HG02884 (cell line): ENCODE measurements at regions not wholly inside any gene's neighbourhood (a gene's known extent, or its start where the extent isn't known, plus 50 kb on each side); places are given as distances from the start of the nearest gene placed in this dataset.
"Not testable (repeated sequence)": the region's sequence is repeated elsewhere in the genome, so short reads cannot be mapped to it uniquely, and the experiment has no call there.

Experiments
- ATAC-seq: cut with Tn5 transposase; IDR thresholded peaks from one replicate; pipeline ENCODE4 v1.9.1; 2021; ENCODE audit warnings: mild to moderate bottlenecking, moderate library complexity; ENCODE audit not compliant: unreplicated experiment

- ATAC-seq: no peak
Measured at GRCh38 chr7:123324283-123324682, 124.5 kb upstream of the SLC13A1 start.

- ATAC-seq: no peak
Measured at GRCh38 chr7:123323689-123324088, 123.9 kb upstream of the SLC13A1 start.

- not testable (repeated sequence) for ATAC-seq
Measured at GRCh38 chr7:123321578-123321977, 121.8 kb upstream of the SLC13A1 start.

- no peak for ATAC-seq
Measured at GRCh38 chr7:123319911-123320310, 120.1 kb upstream of the SLC13A1 start.

- peak; percentile 48 for ATAC-seq
Measured at GRCh38 chr7:123314886-123315285, 115.1 kb upstream of the SLC13A1 start.

- ATAC-seq: no peak
Measured at GRCh38 chr7:123308254-123308951, 108.6 kb upstream of the SLC13A1 start.

- ATAC-seq: no peak
Measured at GRCh38 chr7:123305840-123306375, 106.1 kb upstream of the SLC13A1 start.

GRCh38 chr7:123303926-123304325 is 104.2 kb upstream of the SLC13A1 start:
- no peak for ATAC-seq

- no peak for ATAC-seq
Measured at GRCh38 chr7:123296965-123297364, 97.2 kb upstream of the SLC13A1 start.

- no peak for ATAC-seq
Measured at GRCh38 chr7:123293710-123294109, 93.9 kb upstream of the SLC13A1 start.

- ATAC-seq: no peak
Measured at GRCh38 chr7:123292227-123292626, 92.5 kb upstream of the SLC13A1 start.

- ATAC-seq: no peak
Measured at GRCh38 chr7:123289200-123289599, 89.4 kb upstream of the SLC13A1 start.

GRCh38 chr7:123285076-123285700 is 85.4 kb upstream of the SLC13A1 start:
- ATAC-seq: no peak

- no peak for ATAC-seq
Measured at GRCh38 chr7:123283373-123283772, 83.6 kb upstream of the SLC13A1 start.

GRCh38 chr7:123282181-123282580 is 82.4 kb upstream of the SLC13A1 start:
- no peak for ATAC-seq

GRCh38 chr7:123279949-123280348 is 80.2 kb upstream of the SLC13A1 start:
- no peak for ATAC-seq

GRCh38 chr7:123275036-123275753 is 75.4 kb upstream of the SLC13A1 start:
- ATAC-seq: no peak

- no peak for ATAC-seq
Measured at GRCh38 chr7:123273185-123273584, 73.4 kb upstream of the SLC13A1 start.

- ATAC-seq: no peak
Measured at GRCh38 chr7:123271856-123272255, 72.1 kb upstream of the SLC13A1 start.

- ATAC-seq: no peak
Measured at GRCh38 chr7:123271231-123271630, 71.5 kb upstream of the SLC13A1 start.

- ATAC-seq: no peak
Measured at GRCh38 chr7:123270570-123270969, 70.8 kb upstream of the SLC13A1 start.

- no peak for ATAC-seq
Measured at GRCh38 chr7:123265853-123266252, 66.1 kb upstream of the SLC13A1 start.
